GM21381 (cell line): ENCODE measurements at regions not wholly inside any gene's neighbourhood (a gene's known extent, or its start where the extent isn't known, plus 50 kb on each side); places are given as distances from the start of the nearest gene placed in this dataset.

Source experiments
- ATAC-seq: cut with Tn5 transposase; IDR thresholded peaks from one replicate; pipeline ENCODE4 v1.9.1; 2021; ENCODE audit warnings: mild to moderate bottlenecking, moderate library complexity; ENCODE audit not compliant: unreplicated experiment

GRCh38 chr3:83092521-83093221, 1331.2 kb upstream of the GBE1 start:
- ATAC-seq = no peak

- no peak for ATAC-seq
Observed at GRCh38 chr3:83076041-83076440, 1314.6 kb upstream of the GBE1 start.

DNA sequence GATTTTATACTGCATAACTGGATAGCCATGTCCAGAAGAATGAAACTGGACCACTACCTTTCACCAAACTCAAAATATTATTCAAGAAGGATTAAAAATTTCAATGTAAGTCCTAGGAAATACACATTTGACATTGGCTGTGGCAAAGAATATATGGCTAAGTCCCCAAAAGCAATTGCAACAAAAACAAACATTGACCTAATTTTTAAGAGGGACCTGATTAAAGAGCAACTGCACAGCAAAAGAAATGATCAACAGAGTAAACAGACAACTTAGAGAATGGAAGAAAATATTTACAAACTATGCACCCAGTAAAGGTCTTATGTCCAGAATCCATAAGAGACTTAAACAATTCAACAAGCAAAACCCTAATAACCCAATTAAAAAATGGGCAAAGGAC, 1313.0 kb upstream of the GBE1 start:
- ATAC-seq = no peak

GRCh38 chr3:83065851-83066460, 1304.5 kb upstream of the GBE1 start:
- ATAC-seq = no peak

GRCh38 chr3:83063446-83063845, 1302.0 kb upstream of the GBE1 start:
- ATAC-seq = no peak

DNA sequence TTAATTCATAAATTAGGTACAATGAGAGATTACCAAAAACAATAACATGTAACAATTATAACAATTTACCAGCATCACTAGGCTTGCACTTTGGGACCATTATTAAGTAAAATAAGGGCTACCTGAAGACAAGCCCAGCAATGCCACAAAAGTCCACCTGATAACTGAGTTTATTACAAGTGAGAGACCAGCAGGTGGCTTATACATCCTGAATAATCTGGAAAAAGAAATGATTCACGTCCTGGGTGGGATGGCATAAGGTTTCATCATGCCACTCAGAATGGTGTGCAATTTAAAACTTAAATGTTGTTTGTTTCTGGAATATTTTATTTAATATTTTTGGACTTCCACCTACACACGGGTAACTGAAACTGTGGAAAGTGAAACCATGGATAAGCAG, 1287.1 kb upstream of the GBE1 start:
- no peak for ATAC-seq

DNA sequence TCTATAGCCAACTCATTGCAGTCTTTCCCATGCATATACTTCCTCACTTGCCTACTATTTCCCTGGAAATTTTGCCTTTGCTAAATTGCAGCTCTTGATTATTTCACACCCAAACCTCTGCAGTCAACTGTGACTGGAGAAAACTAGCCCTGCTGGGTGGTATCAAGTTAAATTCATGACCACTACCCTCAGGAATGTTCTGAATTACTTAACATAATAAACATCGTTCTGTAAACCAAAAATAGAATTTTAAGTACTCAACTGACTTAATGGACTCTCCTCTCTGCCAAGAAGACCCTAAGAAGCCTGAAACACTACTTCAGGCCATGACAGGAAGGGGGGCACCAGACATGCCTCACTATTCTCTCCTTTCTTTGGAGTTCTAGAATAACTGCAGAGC, 1278.0 kb upstream of the GBE1 start:
- ATAC-seq = no peak

DNA sequence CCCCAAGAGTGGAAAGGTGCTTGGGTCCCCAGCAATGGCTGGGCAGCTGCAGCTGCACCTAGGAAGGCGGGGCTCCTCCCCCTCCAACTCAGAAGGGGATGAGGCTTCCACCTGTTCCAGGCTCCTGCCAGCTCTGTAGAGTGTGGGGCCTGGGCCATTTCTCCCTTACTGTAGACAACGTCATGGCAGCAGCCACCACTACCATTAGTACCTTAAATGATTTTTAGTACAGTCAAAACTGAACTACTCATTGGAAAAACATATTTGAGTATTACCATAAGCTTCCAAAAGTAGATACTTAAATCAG, 1274.2 kb upstream of the GBE1 start:
- ATAC-seq = no peak

DNA sequence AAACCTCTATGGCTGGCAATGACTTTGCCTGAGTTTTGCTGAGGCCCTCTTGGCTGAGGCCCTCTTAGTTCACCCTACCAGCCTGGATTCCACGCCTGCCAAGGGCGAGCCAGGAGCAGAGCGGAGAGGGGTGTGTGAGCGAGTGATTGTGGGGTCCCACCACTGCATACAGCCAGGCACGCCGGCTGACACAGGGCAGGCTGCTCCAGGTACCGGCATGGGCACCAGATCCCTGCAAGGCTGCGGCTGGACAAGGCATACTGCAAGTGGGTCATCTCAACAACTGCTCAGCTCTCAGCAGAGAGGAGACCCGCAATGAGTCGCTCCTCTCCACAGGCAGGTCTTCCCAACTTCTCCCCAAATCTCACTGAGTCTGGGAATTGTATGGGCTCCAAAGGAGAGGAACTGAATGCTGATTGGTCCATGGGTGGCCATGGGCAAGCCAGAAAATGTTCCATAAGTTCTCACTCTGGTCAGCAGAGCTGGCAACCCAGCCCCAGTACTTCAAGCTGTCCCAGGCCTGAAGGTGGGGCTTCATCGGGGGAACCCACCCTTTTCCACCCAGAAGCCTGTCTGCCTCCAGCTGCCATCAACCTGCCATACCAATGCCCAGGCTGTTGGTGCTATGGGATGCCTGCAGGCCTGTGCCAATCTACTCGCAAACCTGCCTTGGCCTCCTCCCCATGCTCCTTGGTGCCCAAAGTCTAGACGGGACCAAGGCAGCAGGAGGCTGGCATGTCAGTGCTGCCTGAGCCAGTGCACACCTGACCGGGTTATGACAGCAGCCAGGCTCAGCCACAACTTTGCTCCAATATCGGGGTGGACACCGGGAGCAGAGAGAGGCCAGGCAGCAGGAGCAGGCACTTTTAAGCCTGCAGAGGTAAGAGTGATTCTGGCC, 1273.6 kb upstream of the GBE1 start:
- no peak for ATAC-seq

DNA sequence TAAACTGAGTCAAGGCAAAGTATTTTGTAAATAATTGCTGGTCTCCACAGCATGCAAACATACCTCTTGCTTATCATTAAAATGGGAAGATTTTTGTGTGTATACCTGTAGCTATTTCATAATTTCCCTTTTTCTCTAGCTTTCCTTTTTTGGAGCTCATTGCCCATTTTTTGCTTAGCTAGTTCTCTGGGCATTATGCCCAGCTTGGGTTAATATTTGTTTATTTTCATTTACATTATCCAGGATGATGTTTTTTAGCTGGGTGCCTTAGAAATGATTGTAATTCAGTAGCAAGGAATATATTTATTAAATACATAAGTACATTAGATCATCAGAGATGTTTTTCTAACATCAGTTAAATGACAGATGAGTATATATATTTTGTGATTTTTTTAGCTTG, 1271.7 kb upstream of the GBE1 start:
- ATAC-seq = no peak

GRCh38 chr3:83023086-83023485, 1261.6 kb upstream of the GBE1 start:
- no peak for ATAC-seq

GRCh38 chr3:83011481-83011880, 1250.0 kb upstream of the GBE1 start:
- no peak for ATAC-seq

GRCh38 chr3:83003917-83004316, 1242.5 kb upstream of the GBE1 start:
- no peak for ATAC-seq

GRCh38 chr3:83002869-83003445, 1241.5 kb upstream of the GBE1 start:
- ATAC-seq = no peak

DNA sequence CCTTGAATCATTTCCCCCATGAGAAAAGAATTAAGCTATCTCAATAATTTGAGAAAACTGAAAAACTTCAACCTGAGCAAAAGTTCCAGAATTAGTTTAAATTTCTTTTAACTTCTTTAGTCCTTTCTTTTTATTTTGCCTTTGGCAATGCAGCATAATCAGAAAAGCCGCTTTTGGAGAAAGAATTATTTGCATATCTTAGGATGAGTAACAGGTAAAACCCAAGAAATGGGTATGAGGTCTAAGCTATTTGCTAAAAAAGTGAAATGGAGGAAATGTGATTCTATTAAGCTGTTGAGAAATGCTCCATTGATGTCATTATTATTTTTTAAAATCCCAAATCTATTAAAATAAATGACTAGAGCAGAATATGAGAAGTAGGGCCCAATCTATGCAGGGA, 1238.3 kb upstream of the GBE1 start:
- no peak for ATAC-seq

DNA sequence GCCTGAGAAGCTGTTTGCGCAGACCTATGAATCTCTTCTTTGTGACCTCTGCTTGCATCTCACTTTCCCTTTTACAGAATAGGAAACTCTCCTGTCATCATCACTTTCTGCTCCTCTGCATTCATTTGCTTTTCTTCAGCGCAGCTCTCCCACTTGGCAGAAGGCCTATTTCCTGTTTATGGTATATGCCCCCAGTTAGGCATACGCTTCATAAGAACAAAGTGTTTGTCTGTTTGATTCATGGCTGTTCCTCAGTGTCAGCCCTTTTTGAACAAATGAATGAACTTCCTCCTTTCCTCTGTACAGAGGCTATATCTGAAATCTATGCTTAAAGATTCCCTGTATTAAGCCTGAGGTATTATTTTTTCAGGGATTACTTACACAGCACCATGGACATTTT, 1216.9 kb upstream of the GBE1 start:
- ATAC-seq = no peak

- no peak for ATAC-seq
Observed at GRCh38 chr3:82977871-82978270, 1216.4 kb upstream of the GBE1 start.

- ATAC-seq = no peak
Observed at GRCh38 chr3:82973791-82974190, 1212.3 kb upstream of the GBE1 start.

DNA sequence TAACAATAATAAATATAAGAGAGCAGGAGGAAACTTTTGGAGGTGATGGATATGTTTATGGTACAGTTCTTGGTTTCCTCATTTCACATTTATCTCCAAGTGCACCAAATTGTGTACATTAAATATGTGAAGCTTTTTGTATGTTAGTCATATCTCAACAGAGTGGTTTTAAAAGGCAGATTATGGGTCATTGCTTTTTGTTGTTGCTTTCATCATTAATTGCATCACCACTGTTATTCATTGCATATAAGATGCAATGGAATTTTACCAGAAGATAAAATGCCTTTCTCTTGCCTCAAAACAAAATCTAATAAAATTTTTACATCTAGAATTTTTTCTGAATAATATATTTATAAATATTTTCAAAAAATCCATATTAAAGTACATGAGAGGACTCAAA, 1198.9 kb upstream of the GBE1 start:
- no peak for ATAC-seq

- no peak for ATAC-seq
Observed at GRCh38 chr3:82957696-82958095, 1196.3 kb upstream of the GBE1 start.

GRCh38 chr3:82957079-82957478, 1195.6 kb upstream of the GBE1 start:
- no peak for ATAC-seq

DNA sequence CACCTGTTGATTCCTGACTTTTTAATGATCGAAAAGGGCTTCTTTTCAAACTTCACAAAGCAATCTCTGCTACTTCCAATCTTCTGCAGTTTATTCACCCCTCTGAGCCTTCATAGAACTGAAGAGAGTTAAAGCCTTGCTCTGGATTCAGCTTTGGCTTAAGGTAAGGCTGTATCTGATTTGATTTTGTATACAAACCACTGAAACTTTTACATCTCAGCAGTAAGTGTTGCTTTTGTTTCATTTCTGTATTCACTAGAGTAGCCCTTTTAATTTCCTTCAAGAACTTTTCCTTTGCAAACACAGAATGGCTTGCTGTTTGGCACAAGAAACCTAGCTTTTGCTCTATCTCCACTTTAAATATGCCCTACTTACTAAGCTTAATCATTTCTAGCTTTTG, 1193.0 kb upstream of the GBE1 start:
- ATAC-seq = no peak
